H1 (cell line): ENCODE measurements at regions not wholly inside any gene's neighbourhood (a gene's known extent, or its start where the extent isn't known, plus 50 kb on each side); places are given as distances from the start of the nearest gene placed in this dataset.

ENCODE experiments used
- CTBP2 ChIP-seq: IDR thresholded peaks from 2 replicates; pipeline ENCODE4 v1.7.0; 2011; ENCODE audit warnings: borderline replicate concordance, mild to moderate bottlenecking, moderate library complexity, mixed read lengths, low read length; ENCODE audit not compliant: insufficient read depth, insufficient read length
- HDAC6 ChIP-seq: IDR thresholded peaks from one replicate; pipeline ENCODE4 v1.7.1; 2012; ENCODE audit warnings: low read depth, mild to moderate bottlenecking, inconsistent platforms, low read length, moderate library complexity
- YY1 ChIP-seq: IDR thresholded peaks from 2 replicates; pipeline ENCODE4 v1.6.1; 2011; ENCODE audit warnings: low read depth, mild to moderate bottlenecking, low read length

- no peak for TF ChIP-seq HDAC6
- TF ChIP-seq CTBP2 = no peak
- no peak for TF ChIP-seq YY1
These were observed 176.6 kb downstream of the IL20RB start (continued) for GRCh38 chr3:137134431-137134830.
